HG03558 (cell line): ENCODE measurements at regions not wholly inside any gene's neighbourhood (a gene's known extent, or its start where the extent isn't known, plus 50 kb on each side); places are given as distances from the start of the nearest gene placed in this dataset.

ENCODE experiments used
- ATAC-seq: cut with Tn5 transposase; IDR thresholded peaks from one replicate; pipeline ENCODE4 v1.9.1; 2021; ENCODE audit warnings: moderate number of reproducible peaks; ENCODE audit not compliant: unreplicated experiment; ENCODE audit errors: extremely low read depth

- no peak for ATAC-seq
Observed at GRCh38 chr9:14967450-14968321, 57.5 kb upstream of the FREM1 start.

GRCh38 chr9:14962193-14962882, 52.1 kb upstream of the FREM1 start:
- no peak for ATAC-seq

GRCh38 chr9:14961372-14962068, 51.3 kb upstream of the FREM1 start:
- no peak for ATAC-seq

DNA sequence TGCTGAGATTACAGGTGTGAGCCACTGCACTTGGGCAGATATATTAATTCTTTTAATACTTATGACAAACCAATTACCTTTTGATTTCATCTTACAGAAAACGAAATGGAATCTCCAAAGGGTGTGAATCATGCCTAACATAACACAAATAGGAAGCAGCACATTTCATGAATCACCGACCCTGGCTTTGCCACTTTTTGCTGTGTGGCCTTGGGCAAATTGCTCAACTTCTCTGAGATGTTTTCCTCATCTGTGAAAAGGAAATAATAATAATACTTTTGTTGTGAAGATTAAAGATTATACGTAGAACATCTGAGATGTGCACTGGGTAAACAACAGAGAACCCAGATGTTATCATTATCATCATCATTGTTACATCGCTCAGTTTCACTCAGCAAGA, 50.7 kb upstream of the FREM1 start:
- ATAC-seq, result no peak
